ENCODE measurements at regions not wholly inside any gene's neighbourhood (a gene's known extent, or its start where the extent isn't known, plus 50 kb on each side); places are given as distances from the start of the nearest gene placed in this dataset.
"Not testable (repeated sequence)": the region's sequence is repeated elsewhere in the genome, so short reads cannot be mapped to it uniquely, and the experiment has no call there.

- TF ChIP-seq, protein P1, sequence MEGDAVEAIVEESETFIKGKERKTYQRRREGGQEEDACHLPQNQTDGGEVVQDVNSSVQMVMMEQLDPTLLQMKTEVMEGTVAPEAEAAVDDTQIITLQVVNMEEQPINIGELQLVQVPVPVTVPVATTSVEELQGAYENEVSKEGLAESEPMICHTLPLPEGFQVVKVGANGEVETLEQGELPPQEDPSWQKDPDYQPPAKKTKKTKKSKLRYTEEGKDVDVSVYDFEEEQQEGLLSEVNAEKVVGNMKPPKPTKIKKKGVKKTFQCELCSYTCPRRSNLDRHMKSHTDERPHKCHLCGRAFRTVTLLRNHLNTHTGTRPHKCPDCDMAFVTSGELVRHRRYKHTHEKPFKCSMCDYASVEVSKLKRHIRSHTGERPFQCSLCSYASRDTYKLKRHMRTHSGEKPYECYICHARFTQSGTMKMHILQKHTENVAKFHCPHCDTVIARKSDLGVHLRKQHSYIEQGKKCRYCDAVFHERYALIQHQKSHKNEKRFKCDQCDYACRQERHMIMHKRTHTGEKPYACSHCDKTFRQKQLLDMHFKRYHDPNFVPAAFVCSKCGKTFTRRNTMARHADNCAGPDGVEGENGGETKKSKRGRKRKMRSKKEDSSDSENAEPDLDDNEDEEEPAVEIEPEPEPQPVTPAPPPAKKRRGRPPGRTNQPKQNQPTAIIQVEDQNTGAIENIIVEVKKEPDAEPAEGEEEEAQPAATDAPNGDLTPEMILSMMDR (IDR thresholded peaks at IDR 0.05; ENCODE audit: insufficient read depth, low read length, poor library complexity, severe bottlenecking), result no peak
- DNase-seq (ENCODE audit: low read depth), result no peak
- no peaks in the 10 kb centered on the region for H3K27me3 ChIP-seq (ENCODE audit: control insufficient read depth, insufficient read depth, low read length)
- H3K36me3 ChIP-seq (ENCODE audit: control insufficient read depth, insufficient read depth, low read length), result no peaks in the 10 kb centered on the region
- no peak overlapping the region for H3K4me3 ChIP-seq (ENCODE audit: low read depth, low read length)
Observed at GRCh38 chr5:67639976-67640375, 443.4 kb upstream of the CD180 start.

GRCh38 chr5:67639313-67639712, 442.7 kb upstream of the CD180 start:
- Histone ChIP-seq H3K4me3 (ENCODE audit: low read depth, low read length) (no peak overlapping the region), H3K36me3 (ENCODE audit: control insufficient read depth, insufficient read depth, low read length) (no peaks in the 10 kb centered on the region), H3K27me3 (ENCODE audit: control insufficient read depth, insufficient read depth, low read length) (no peaks in the 10 kb centered on the region)
- DNase-seq (ENCODE audit: low read depth), result no peak
- TF ChIP-seq, protein P1 (IDR thresholded peaks at IDR 0.05; ENCODE audit: insufficient read depth, low read length, poor library complexity, severe bottlenecking), result no peak

DNA sequence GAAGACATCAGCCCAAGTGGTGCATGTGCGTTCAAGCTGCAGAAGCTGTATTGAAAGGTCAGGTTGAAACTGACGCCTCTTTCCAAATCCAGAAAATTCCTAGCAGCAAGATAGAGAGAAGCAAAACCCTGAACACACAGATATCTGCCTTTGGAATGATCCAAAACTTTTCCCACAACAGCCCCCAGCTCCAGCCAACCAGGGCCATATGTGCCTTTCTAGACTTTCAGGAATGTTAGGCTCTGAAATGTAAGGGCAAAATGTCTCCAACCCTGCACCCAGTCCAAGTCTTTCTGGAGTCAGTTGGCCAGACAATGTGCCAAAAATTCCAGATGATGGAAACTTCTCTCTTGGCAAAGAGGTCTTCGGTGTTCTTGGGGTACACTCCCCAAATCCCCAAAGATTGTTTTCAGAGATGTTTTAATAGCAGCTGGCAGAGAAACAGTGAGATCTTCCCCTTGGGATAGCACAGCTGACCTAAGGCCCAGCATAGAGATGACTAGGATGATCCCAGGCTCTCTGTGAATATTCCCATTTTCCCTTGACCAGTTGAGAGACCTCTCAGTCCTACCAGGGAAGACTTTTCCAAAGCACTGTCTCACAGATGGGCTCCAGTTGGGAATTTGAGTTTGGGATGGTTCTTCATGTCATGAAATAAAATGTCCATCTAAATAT, 440.4 kb upstream of the CD180 start:
- no peak for DNase-seq (ENCODE audit: low read depth)
- TF ChIP-seq, protein P1 (IDR thresholded peaks at IDR 0.05; ENCODE audit: insufficient read depth, low read length, poor library complexity, severe bottlenecking), result no peak
- Histone ChIP-seq H3K36me3 (ENCODE audit: control insufficient read depth, insufficient read depth, low read length) (no peaks in the 10 kb centered on the region), H3K4me3 (ENCODE audit: low read depth, low read length) (no peak overlapping the region), H3K27me3 (ENCODE audit: control insufficient read depth, insufficient read depth, low read length) (no peaks in the 10 kb centered on the region)

GRCh38 chr5:67636091-67636490, 439.5 kb upstream of the CD180 start:
- TF ChIP-seq, protein P1 (IDR thresholded peaks at IDR 0.05; ENCODE audit: insufficient read depth, low read length, poor library complexity, severe bottlenecking), result no peak
- DNase-seq (ENCODE audit: low read depth), result no peak
- Histone ChIP-seq H3K4me3 (ENCODE audit: low read depth, low read length) (no peak overlapping the region), H3K27me3 (ENCODE audit: control insufficient read depth, insufficient read depth, low read length) (no peaks in the 10 kb centered on the region), H3K36me3 (ENCODE audit: control insufficient read depth, insufficient read depth, low read length) (no peaks in the 10 kb centered on the region)

GRCh38 chr5:67627079-67627478, 430.5 kb upstream of the CD180 start:
- not testable (repeated sequence) for H3K36me3 ChIP-seq (ENCODE audit: control insufficient read depth, insufficient read depth, low read length); H3K4me3 ChIP-seq (ENCODE audit: low read depth, low read length); DNase-seq (ENCODE audit: low read depth); H3K27me3 ChIP-seq (ENCODE audit: control insufficient read depth, insufficient read depth, low read length)

- no peaks in the 10 kb centered on the region for H3K27me3 ChIP-seq (ENCODE audit: control insufficient read depth, insufficient read depth, low read length)
- TF ChIP-seq, protein P1 (IDR thresholded peaks at IDR 0.05; ENCODE audit: insufficient read depth, low read length, poor library complexity, severe bottlenecking), result no peak
- no peak for DNase-seq (ENCODE audit: low read depth)
- no peak overlapping the region for H3K4me3 ChIP-seq (ENCODE audit: low read depth, low read length)
- no peaks in the 10 kb centered on the region for H3K36me3 ChIP-seq (ENCODE audit: control insufficient read depth, insufficient read depth, low read length)
Observed at GRCh38 chr5:67623078-67623477, 426.5 kb upstream of the CD180 start.

Data from kidney epithelial cell (primary cell).